Activated CD8-positive, alpha-beta memory T cell treated with anti-CD3 and anti-CD28 coated beads, Interleukin-2, amount 50 U/mL, for 48 hours (primary cell): ENCODE measurements at regions not wholly inside any gene's neighbourhood (a gene's known extent, or its start where the extent isn't known, plus 50 kb on each side); places are given as distances from the start of the nearest gene placed in this dataset.

ENCODE experiments used
- DNase-seq: peaks from one replicate; pipeline ENCODE4 v3.0.0-alpha.2; 2020

GRCh38 chr12:77343291-77343690 is 277.9 kb upstream of the E2F7 start:
- DNase-seq: no peak

DNA sequence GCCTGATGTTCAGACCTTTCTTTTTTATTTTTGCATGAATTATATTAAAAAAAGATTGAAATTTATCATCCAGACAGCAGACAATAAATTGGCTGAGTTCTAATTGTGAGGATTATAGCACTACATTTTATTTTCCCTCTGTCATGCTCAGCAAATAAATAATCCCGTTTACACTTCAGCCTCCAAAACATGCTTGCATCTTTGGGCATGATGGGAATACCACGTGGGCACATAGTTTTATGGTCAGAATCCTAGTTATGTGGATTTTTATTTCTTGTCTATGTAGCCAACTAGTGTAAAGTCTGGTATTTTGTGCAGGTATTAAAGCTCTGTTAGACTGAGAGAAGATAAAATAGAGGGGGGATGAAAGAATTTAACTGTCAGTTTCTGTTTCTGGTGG is 276.9 kb upstream of the E2F7 start:
- DNase-seq: no peak

DNA sequence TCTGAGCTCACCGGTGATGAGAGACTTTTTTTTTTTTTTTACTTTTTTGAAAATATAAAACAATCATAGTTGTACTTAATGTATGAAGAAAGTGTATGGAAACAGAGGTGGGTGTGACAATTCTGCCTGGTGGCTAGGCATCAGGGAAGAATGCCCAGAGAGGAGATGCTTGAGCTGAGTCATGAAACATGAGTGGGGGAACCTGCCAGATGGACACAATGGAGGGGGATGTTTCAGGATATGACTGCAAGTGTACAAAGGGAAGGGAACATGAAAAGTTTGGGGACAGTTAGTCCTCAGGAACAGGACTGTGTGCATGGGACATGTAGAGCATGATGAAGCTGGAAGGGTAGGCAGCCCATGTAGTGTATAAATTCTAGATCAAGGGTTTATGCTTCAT is 274.2 kb upstream of the E2F7 start:
- DNase-seq: no peak

- no peak for DNase-seq
These were observed 272.0 kb upstream of the E2F7 start for GRCh38 chr12:77337362-77337761.

DNA sequence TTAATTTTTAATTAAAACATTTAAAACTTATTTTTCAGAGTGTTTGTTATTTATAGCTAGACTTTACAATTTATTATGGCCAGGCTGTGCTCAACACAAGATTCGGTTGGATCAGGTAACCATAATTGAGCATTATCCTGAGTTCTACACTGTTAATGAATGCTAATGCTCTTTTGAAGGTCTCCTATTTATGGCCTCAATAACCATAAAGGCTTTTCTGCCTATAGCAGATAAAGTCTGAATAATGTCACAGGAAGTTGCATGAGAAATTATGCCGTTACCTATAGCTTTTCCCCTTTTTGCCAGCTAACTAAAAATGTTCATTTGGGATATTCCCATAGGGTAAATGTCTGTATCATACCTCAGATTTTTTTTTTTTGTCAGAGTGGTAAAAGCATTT is 269.4 kb upstream of the E2F7 start:
- no peak for DNase-seq

DNA sequence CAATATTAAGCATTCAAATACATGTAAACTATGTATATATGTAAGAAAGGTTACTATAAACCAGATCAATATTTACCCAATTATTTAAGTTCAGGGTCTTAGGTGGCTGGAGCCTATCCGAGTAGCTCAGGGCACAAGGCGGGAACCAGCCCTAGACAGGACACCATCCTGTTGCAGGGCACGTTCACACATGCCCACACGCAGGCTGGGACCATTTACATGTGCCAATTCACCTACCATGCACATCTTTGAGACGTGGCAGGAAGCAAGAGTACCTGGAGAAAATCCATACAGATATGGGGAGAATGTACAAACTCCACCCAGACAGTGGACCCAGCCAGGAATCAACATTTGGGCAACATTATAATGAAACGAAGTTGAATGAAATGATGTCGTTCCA is 263.0 kb upstream of the E2F7 start:
- DNase-seq: no peak

GRCh38 chr12:77325511-77326236 is 260.3 kb upstream of the E2F7 start:
- DNase-seq: no peak

DNA sequence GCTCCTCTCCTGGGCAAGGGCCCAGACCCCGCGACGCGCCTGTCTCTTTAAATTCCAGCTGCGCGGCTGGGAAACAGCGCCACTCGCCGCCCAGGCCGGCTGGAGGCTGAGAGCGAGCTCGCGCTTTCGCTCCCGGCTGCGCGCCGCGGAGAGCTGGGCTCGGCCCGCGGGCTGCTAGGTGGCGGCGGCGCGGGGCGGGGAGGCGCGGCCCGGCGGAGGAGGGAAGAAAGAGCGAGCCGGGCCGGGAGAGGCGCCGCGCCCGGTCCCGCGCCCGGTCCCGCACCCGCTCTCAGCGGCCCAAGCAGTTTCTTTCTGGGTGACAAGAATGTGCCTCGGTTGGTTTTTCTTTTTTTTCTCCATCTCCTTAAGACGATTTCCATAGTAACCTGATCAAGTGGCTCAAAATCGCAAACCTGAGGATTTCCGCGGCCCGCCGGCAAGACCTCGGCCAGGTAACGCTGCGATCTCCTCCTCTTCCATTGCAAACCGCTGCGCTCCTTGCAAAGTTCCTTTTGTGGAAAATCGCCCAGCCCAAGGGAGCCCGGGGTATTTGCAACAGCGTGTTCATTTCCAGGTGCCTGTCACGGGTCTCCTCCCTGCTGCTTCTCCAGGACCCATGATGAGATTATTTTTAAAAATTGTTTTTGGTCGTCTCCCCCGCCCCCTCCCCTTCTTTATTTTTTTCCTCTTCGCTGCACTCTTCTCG is 259.5 kb upstream of the E2F7 start:
- peak; percentile 64 for DNase-seq

DNA sequence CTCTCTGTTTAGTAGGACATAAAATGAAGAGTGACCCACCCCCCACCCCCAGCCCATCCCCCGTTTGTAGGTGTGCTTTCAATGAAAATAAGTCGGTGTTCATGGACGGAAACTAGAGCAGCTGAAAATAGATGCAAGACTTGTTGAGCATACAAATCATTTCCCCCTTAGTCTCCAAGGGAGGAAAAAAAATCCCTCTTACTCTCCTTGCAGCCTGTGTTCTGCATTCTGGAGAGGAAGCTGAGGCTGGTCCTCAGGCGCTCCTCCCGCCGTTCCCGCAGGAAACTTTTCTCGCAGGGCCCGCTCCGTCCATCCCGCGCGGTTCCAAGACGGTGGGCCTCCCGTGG is 259.0 kb upstream of the E2F7 start:
- no peak for DNase-seq

- DNase-seq: no peak
These were observed 258.5 kb upstream of the E2F7 start for GRCh38 chr12:77323788-77324415.

GRCh38 chr12:77319166-77319565 is 253.8 kb upstream of the E2F7 start:
- no peak for DNase-seq

DNA sequence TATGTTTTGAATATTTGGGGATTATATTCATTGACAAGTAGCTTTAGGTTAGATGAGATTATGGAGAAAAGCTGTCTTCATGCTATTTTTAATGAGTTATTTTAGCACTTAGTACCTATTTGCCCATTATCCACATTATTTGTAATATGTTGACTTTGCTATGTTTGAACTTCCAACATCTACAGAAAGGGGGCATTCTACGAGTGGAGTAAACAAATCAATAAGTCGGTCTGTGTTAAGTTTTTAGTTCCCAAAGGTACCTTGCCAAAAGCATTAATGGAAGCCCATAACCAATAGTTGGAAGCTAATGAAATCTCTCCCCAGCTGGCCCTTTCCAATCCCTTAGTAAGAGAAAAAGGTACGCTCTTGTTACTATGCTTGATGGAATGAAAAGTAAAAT is 250.0 kb upstream of the E2F7 start:
- no peak for DNase-seq

- DNase-seq: no peak
These were observed 249.1 kb upstream of the E2F7 start for GRCh38 chr12:77314378-77315052.

DNA sequence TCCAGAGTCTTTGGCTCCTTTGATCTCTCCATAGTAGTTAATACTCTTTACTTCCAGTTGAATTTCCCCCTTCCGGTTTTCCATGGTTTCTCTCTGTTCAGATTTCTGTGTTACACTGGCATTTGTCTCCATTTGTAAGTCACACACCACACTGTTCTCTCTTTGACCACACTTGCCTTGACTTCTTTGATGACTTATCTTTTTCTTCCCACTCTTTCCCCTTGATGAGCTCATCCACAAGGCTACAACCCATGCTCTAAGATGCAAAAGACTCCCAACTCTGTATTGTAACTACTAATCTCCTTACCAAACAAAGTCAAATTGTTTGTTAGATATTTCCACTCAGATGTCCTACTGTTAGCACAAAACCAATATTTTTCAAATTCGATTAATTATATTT is 242.7 kb upstream of the E2F7 start:
- DNase-seq: no peak

GRCh38 chr12:77300811-77301210 is 235.4 kb upstream of the E2F7 start:
- DNase-seq: no peak

- no peak for DNase-seq
These were observed 234.7 kb upstream of the E2F7 start for GRCh38 chr12:77299910-77300669.

GRCh38 chr12:77299001-77299400 is 233.6 kb upstream of the E2F7 start:
- DNase-seq: no peak

GRCh38 chr12:77294016-77294415 is 228.6 kb upstream of the E2F7 start:
- no peak for DNase-seq

GRCh38 chr12:77274926-77275325 is 209.6 kb upstream of the E2F7 start:
- DNase-seq: no peak

DNA sequence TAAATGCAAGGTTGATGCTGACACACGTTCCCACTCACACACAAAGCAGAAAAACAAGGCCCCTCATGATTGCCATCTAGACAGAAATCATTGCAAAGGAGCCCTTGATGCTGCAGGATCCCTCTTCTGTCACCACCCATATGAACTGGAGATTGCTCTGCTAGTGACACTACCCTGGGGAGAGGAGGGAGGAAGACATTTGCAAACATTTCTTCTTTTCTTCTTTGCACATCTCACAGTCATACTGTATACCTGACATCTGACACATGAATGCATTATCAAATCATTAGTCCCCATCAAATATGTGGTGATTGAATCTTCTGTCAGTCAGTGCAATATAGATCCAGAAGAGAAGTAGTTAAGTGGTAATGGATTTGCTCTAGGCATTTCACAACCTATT is 208.5 kb upstream of the E2F7 start:
- no peak for DNase-seq

GRCh38 chr12:77256956-77257355 is 191.6 kb upstream of the E2F7 start:
- no peak for DNase-seq

DNA sequence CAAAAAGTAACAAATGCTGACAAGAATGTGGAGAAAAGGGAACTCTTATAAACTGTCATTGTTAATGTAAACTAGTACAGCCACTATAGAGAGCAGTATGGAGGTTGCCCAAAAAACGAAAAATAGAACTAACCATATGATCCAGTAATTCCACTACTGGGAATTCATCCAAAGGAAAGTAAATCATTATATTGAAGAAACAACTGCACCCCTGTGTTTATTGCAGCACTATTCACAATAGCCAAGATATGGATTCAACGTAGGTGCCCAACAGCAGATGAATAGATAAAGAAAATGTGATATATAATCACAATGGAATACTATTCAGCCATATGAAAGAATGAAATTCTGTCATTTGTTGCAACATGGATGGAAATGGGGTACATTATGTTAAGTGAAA is 188.0 kb upstream of the E2F7 start:
- DNase-seq: no peak

- no peak for DNase-seq
These were observed 186.4 kb upstream of the E2F7 start for GRCh38 chr12:77251799-77252198.
